ENCODE measurements at regions not wholly inside any gene's neighbourhood (a gene's known extent, or its start where the extent isn't known, plus 50 kb on each side); places are given as distances from the start of the nearest gene placed in this dataset.

DNA sequence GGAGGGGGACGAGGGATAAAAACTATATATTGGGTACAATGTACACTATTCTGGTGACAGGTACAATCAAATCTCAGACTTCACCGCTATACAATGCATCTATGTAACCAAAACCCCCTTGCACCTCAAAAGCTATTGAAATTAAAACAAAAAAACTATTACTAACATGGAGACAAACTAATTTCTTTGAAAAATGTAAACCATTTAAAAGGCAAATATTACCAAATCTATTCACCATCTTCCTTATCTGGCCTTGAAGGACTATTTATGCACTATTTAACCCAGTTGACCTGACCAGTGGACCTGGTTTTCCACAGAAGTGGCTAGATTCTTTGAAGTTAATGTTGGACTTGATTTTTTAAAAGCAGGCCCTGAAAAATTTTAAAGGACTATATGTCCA lies 212.3 kb upstream of the RPS6KA3 start (continued):
- TF ChIP-seq RFX1 (IDR thresholded peaks at IDR 0.05) (no peak), GTF2A2 (tag; IDR thresholded peaks at IDR 0.05) (no peak), ZNF133 (CRISPR knock-in tag; IDR thresholded peaks at IDR 0.05) (no peak)
- TF ChIP-seq, protein P1, sequence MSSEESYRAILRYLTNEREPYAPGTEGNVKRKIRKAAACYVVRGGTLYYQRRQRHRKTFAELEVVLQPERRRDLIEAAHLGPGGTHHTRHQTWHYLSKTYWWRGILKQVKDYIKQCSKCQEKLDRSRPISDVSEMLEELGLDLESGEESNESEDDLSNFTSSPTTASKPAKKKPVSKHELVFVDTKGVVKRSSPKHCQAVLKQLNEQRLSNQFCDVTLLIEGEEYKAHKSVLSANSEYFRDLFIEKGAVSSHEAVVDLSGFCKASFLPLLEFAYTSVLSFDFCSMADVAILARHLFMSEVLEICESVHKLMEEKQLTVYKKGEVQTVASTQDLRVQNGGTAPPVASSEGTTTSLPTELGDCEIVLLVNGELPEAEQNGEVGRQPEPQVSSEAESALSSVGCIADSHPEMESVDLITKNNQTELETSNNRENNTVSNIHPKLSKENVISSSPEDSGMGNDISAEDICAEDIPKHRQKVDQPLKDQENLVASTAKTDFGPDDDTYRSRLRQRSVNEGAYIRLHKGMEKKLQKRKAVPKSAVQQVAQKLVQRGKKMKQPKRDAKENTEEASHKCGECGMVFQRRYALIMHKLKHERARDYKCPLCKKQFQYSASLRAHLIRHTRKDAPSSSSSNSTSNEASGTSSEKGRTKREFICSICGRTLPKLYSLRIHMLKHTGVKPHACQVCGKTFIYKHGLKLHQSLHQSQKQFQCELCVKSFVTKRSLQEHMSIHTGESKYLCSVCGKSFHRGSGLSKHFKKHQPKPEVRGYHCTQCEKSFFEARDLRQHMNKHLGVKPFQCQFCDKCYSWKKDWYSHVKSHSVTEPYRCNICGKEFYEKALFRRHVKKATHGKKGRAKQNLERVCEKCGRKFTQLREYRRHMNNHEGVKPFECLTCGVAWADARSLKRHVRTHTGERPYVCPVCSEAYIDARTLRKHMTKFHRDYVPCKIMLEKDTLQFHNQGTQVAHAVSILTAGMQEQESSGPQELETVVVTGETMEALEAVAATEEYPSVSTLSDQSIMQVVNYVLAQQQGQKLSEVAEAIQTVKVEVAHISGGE (CRISPR knock-in tag; IDR thresholded peaks at IDR 0.05): no peak
- TF ChIP-seq, protein P2, sequence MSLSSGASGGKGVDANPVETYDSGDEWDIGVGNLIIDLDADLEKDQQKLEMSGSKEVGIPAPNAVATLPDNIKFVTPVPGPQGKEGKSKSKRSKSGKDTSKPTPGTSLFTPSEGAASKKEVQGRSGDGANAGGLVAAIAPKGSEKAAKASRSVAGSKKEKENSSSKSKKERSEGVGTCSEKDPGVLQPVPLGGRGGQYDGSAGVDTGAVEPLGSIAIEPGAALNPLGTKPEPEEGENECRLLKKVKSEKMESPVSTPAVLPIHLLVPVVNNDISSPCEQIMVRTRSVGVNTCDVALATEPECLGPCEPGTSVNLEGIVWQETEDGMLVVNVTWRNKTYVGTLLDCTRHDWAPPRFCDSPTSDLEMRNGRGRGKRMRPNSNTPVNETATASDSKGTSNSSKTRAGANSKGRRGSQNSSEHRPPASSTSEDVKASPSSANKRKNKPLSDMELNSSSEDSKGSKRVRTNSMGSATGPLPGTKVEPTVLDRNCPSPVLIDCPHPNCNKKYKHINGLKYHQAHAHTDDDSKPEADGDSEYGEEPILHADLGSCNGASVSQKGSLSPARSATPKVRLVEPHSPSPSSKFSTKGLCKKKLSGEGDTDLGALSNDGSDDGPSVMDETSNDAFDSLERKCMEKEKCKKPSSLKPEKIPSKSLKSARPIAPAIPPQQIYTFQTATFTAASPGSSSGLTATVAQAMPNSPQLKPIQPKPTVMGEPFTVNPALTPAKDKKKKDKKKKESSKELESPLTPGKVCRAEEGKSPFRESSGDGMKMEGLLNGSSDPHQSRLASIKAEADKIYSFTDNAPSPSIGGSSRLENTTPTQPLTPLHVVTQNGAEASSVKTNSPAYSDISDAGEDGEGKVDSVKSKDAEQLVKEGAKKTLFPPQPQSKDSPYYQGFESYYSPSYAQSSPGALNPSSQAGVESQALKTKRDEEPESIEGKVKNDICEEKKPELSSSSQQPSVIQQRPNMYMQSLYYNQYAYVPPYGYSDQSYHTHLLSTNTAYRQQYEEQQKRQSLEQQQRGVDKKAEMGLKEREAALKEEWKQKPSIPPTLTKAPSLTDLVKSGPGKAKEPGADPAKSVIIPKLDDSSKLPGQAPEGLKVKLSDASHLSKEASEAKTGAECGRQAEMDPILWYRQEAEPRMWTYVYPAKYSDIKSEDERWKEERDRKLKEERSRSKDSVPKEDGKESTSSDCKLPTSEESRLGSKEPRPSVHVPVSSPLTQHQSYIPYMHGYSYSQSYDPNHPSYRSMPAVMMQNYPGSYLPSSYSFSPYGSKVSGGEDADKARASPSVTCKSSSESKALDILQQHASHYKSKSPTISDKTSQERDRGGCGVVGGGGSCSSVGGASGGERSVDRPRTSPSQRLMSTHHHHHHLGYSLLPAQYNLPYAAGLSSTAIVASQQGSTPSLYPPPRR (CRISPR knock-in tag; IDR thresholded peaks at IDR 0.05; ENCODE audit: borderline replicate concordance): no peak

Data from K562 (cell line).